ENCODE measurements at regions not wholly inside any gene's neighbourhood (a gene's known extent, or its start where the extent isn't known, plus 50 kb on each side); places are given as distances from the start of the nearest gene placed in this dataset.

GRCh38 chr12:89984846-89985245, 276.2 kb upstream of the ATP2B1 start:
- no peak for DNase-seq

GRCh38 chr12:89983622-89984021, 275.0 kb upstream of the ATP2B1 start:
- DNase-seq = no peak

GRCh38 chr12:89980236-89980635, 271.6 kb upstream of the ATP2B1 start:
- DNase-seq = peak; percentile 33

DNA sequence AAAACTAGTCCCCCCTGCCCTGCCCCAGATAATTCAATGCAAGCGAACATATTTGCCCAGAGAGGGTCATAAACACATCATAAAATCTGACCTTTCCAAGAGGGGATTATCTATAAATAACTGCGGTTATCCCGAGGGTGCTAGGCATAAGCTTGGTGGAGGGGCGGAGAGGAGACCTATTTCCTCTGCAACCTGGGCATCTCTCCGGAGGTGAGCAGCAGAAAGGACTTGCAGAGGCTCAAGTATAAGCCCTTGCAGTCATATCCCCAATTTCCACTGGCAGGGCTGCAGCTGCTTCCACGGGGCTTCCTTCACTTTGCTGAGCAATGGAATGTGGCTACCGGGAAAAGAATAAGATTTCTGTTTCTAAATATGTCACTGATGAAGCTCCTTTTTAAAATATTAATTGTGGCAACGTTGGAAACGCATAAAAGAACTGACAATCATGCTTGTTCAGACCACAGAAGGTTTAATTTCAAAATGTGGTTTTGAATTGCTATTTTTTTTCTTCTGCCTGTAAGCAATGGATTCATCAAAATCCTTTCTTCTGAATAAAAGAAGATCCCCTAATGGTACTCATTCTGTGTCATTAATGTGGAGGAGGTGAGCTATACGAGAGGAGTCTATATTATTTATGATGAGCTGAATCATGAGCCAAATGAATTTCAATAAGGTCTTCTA, 268.9 kb upstream of the ATP2B1 start:
- no peak for DNase-seq

DNA sequence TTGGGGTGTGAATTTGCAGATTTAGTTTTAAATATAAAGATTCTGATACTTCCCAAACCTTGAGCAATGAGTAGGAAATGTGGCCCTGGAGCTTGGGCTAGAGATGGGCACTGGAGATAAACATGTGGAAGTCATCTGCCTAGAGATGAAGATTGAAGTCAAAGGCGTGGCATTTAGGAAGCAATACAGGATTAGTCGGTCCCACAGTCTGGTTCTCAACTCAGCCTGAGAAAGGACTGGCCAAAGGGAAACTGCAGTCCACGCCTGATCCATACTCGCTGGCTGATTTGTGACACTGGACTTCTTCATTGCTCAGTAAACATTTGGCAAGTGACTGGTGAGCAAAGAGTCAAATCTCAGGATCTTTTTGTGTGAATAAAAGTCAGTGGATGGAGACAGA, 268.2 kb upstream of the ATP2B1 start:
- no peak for DNase-seq

DNA sequence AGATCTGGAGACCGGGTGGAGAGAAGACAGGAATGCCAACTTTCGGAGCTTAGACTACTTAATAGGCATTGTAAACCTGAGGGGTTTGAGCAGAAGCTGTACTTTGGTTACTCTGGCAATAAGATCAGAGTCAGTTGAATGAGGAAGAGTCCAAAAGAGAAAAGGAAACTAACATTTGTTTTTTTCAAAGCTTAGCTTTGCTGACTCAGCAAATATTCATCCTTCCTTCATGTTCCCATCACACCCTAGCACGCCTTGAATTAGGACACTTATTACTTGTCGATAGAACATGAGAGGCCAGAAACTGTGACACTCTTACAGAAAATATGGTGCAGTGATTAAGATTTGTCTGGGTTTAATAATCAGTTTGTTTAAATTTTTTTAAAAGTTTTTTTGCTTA, 266.9 kb upstream of the ATP2B1 start:
- no peak for DNase-seq

- no peak for DNase-seq
Observed at GRCh38 chr12:89971880-89972279, 263.2 kb upstream of the ATP2B1 start.

DNA sequence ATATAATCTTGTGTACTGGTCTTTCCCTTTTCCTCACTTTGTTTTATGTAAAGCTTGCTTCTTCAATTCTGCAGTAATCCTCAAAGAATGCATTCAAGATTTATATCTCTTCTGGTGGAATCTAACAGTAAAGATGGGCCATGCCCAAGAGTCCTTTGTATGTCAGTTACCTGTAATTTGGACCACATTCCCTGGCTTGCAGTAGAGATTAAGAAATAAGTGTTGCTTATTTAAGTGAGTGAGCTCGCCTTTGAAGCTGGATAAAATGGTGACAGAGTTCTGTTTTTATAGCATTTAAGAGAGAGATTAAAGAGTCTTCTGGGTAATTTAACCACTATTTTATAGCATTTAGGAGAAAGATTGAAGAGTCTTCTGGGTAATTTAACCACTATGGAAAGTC, 262.1 kb upstream of the ATP2B1 start:
- DNase-seq = no peak

GRCh38 chr12:89969093-89969492, 260.5 kb upstream of the ATP2B1 start:
- no peak for DNase-seq

- DNase-seq = no peak
Observed at GRCh38 chr12:89968151-89968700, 259.6 kb upstream of the ATP2B1 start.

DNA sequence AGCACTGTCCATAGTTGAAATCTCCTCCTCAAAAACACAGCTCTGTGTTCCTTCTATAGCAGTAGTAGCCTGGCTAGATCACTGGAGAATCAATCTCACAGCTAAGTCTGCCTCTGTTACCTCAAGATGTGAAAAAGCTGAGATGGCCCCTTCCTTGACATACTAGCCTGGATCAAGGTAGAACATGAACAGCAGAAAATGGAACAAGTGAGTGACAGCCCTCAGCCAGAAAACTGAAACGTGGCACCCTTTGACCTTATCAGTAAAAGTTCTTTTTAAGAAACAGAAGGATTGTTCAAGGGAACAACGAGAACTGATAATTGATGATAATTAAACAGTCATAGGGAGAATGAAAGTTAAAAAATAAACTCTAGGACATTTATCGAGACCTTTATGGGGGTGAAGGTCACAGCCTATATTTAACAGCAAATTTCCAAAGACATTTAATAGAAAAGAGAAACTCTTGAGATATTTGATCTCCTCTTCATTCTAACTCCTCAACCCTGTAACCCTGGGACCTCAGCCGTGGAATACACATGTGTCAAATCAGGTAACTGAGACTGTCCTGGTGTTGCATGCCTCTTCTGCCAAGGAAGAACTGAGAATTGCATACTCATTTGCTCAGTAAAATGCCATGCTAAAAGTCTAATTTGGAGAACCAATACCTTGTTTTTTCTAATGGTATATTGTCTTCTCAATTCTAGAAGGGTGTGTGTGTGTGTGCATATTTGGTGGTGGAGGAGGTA, 258.0 kb upstream of the ATP2B1 start:
- no peak for DNase-seq

- DNase-seq = no peak
Observed at GRCh38 chr12:89965993-89966392, 257.4 kb upstream of the ATP2B1 start.

GRCh38 chr12:89962648-89963047, 254.0 kb upstream of the ATP2B1 start:
- no peak for DNase-seq

GRCh38 chr12:89960607-89961394, 252.2 kb upstream of the ATP2B1 start:
- no peak for DNase-seq

GRCh38 chr12:89960011-89960507, 251.4 kb upstream of the ATP2B1 start:
- DNase-seq = no peak

DNA sequence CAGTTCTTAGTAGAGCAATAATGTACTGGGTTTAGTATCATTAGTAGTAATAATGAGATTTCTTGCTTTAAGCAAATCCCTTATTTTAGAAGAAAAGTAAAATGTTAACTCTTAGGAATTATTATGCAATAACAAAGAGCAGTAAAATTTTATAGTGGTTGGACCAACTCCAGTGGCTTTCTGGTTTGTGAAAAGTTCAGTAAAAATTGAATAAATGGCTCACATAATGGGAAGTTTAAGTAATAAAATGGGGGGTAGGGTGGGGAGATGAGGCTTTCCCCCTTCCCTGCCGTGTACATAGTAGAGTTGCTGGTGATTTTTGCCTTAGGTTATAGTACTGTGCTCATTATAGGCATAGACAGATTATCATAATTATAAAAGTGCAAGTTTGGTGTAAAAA, 250.5 kb upstream of the ATP2B1 start:
- no peak for DNase-seq

DNA sequence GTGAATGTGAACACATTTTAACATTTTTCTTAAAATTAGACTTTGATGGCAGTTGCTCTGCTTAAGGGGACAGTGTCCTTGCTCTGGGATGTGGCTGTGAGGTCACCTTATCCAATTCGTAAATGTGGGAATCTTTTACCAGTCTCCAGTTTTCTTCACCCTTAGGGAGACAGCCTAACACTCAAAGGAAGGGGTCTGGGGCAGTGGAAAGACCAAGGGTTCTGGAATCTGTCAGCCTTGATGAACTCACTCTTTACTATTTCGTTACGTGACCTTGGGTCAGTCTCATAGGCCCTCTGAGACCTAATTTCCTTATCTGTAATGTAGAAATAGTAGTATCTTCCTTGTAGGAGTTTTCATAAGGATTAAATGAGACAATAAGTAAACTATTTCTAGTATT, 245.6 kb upstream of the ATP2B1 start:
- DNase-seq = no peak

DNA sequence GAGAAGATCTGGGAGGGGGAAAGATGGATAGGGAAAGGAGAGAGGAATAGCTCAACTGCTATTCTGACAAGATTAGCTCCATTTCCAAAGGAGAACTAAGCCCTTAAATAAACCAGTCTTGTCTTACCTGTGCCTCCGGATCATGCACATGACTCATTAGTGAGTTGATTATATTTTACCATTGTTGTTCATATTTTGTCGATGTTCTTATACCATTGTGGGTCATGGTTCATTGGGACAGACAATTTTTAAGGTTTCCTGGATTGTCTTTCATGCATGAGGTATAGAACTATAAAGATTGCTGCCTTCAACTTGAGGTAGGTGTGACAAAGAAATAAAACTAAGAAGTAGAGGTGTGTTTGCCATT, 243.0 kb upstream of the ATP2B1 start:
- DNase-seq = no peak

- DNase-seq = no peak
Observed at GRCh38 chr12:89951050-89951693, 242.5 kb upstream of the ATP2B1 start.

DNA sequence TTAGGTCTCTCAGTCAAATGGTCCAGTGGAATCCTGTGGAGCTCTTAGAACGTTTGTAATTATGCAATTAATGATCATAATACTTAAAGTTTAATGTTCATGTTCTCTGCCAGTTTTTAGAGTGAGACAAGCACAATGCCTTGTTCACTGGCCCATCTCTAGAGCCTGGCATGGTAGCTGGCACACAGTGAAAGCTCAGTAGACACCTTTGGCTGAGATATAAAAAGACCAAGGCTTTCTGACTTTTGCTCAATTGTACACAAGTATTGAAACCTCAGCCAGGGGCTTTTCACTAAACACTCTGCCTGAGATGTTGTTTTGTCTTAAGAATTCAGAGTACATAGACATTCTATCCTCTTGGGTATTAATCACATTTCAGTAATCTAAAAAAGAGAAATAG, 241.8 kb upstream of the ATP2B1 start:
- DNase-seq = no peak

DNA sequence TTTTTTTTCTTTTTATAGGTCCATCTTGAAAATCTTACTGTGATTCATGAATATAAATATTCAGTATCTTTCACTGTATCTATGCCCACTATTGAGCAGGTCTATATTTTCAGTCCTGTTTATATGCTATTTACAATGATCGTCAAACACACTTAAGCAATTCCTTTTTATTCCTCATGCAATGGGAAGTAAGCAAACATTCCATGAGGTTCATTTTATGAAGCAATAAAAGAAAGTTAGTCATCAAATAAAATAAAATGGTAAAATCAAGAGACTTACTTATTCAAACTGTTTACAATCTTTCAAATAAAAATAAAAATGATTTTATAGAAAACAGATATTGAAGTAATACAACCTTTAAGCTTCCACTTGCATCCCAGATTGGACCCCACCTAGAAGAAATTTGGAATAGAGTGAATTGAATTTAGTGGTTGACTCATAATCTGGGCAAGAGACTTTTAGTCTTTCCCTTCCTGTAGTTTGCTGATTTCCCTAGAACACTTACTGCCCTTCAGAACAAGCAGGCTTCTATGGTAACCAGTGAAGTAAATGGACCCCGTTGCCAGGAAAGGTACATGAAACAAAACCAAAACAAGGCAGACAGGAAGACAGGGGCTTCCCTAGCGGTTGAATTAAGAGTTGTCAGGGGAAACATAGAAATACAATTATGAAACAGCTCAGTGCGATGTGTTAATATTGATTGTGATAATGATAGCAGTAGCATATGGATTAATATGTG, 241.0 kb upstream of the ATP2B1 start:
- DNase-seq = peak; percentile 34

All from hindlimb muscle (tissue), 1 donor.